SK-N-MC (cell line): ENCODE measurements at regions not wholly inside any gene's neighbourhood (a gene's known extent, or its start where the extent isn't known, plus 50 kb on each side); places are given as distances from the start of the nearest gene placed in this dataset.

Experiments
- EZH2 ChIP-seq: fragments of 200-600 bp; sonication (generic); IDR thresholded peaks from one replicate; pipeline ENCODE4 v1.6.1; 2017; ENCODE audit warnings: antibody characterized with exemption
- FOXP2 ChIP-seq: optimal IDR thresholded peaks from 2 replicates; pipeline ENCODE3; 2011; ENCODE audit warnings: mild to moderate bottlenecking, moderate library complexity; ENCODE audit not compliant: insufficient read depth; ENCODE audit errors: extremely low read length, control extremely low read depth
- POLR2AphosphoS5 ChIP-seq: IDR thresholded peaks from 2 replicates; pipeline ENCODE4 v1.6.1; 2012; ENCODE audit warnings: mild to moderate bottlenecking, low read depth, low read length, borderline replicate concordance

DNA sequence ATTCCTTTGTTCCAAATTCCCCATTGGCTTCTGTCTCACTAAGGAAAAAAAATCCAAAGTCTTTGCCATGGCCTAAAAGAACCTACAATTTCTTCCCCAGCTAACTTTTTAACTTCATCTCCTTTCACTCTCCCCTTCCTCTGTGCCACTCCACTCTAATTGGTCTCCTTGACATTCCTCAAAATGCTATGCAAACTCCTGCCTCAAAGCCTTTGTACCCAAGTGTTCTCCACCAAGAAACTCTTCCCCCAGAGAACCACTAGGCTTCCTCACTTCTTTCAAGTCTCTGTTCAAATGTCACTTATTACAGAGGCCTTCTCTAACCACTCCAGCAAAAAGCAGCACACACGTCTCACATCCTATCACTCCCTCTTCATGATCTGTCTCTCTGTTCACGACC is 91.6 kb upstream of the NR4A3 start:
- TF ChIP-seq EZH2 (no peak), POLR2AphosphoS5 (no peak), FOXP2 (no peak)
